ENCODE measurements at regions not wholly inside any gene's neighbourhood (a gene's known extent, or its start where the extent isn't known, plus 50 kb on each side); places are given as distances from the start of the nearest gene placed in this dataset.

DNA sequence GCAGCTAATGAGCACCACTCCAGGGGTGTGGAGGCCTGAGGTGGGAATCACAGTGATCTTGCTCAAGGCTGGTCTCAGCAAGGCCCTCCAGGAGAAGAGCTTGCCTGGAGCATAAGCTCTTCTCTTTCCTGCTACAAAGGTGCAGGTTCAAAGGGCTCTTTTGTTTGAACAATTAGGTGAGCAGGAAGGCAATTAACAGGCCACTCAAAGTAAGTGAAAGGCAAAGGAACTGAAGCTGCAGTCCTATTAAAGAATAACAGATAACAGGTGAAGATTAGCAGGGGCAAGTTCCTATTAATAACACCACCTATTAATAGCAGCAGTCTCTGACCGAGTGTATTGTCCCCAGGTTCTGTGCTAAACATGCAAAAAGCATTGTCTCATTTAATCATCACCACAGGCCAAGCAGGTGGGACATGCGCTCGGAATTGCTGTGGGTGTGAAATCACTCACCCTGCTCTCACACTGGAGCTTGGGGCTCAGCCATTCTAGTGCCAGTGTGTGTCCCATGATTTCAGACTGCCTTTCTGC lies 113.8 kb downstream of the RHOU start (continued):
- TF ChIP-seq, protein P1, sequence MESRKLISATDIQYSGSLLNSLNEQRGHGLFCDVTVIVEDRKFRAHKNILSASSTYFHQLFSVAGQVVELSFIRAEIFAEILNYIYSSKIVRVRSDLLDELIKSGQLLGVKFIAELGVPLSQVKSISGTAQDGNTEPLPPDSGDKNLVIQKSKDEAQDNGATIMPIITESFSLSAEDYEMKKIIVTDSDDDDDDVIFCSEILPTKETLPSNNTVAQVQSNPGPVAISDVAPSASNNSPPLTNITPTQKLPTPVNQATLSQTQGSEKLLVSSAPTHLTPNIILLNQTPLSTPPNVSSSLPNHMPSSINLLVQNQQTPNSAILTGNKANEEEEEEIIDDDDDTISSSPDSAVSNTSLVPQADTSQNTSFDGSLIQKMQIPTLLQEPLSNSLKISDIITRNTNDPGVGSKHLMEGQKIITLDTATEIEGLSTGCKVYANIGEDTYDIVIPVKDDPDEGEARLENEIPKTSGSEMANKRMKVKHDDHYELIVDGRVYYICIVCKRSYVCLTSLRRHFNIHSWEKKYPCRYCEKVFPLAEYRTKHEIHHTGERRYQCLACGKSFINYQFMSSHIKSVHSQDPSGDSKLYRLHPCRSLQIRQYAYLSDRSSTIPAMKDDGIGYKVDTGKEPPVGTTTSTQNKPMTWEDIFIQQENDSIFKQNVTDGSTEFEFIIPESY (IDR thresholded peaks at IDR 0.05), result no peak
- TF ChIP-seq HNF4G (IDR thresholded peaks at IDR 0.05), result no peak

DNA sequence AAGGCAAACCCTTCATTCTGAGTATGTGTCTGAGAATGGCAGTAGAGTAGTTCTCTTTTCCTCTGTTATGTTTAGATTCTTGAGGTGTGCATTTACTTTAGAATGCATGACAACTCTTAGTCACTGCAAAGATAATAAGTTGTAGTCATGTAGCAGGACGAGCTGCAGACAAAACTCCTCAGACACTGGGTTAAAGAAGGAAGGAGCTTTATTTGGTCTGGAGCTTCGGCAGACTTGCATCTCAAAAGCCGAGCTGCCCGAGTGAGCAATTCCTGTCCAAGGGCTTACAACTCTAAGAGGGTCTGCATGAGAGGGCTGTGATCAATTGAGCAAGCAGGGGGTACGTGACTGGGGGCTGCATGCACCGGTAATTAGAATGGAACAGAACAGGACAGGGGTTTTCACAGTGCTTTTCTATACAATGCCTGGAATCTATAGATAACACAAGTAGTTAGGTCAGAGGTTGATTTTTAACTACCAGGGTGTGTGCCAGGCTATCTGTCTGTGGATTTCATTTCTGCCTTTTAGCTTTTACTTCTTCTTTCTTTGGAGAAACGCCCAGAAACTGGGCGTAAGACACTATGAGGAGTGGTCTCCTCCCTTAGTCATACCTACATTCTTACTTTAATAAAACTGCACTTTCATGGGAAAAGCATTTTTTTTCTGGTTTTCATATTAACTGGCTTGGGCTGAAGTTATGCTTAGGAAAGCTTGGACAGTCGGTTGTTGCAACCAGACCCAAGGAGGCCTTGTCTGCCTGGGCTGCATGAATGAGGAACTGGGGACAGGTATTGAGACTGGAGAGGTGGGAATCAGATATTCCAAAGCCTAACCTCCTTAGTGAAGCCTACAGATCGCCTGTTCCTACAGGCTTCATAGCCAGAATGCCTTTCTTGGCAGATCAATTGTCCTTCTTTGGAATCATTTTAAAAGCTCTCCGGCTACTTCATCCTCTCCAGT lies 115.1 kb downstream of the RHOU start:
- no peak overlapping the region for H3K4me3 ChIP-seq (ENCODE audit: low read depth in 1 of 3, low read length in 3 of 3)
- peaks cover 3 to 10% (median 6%) of the 10 kb centered on the region in 4 donors for H3K4me1 ChIP-seq (ENCODE audit: control insufficient read depth in 4 of 4, insufficient read depth in 4 of 4, low read length in 3 of 4)
- DNase-seq (ENCODE audit: low spot score), result no peak
- H3K27me3 ChIP-seq (ENCODE audit: control insufficient read depth in 4 of 4, insufficient read depth in 4 of 4, low read length in 3 of 4), result no peaks in the 10 kb centered on the region
- no peaks in the 10 kb centered on the region for H3K9me3 ChIP-seq (ENCODE audit: control insufficient read depth in 4 of 4, low read length in 3 of 4)
- TF ChIP-seq TAF1 (conservative IDR thresholded peaks at IDR 0.05) (no peak), FOXA2 (IDR thresholded peaks at IDR 0.05) (no peak), FOXA1 (IDR thresholded peaks at IDR 0.05) (no peak), HNF4A (conservative IDR thresholded peaks at IDR 0.05) (no peak), GABPA (IDR thresholded peaks at IDR 0.05 in 1 of 2, conservative IDR thresholded peaks at IDR 0.05 in 1 of 2) (no peak), RXRA (IDR thresholded peaks at IDR 0.05) (no peak), JUND (IDR thresholded peaks at IDR 0.05) (no peak), EGR1 (IDR thresholded peaks at IDR 0.05; ENCODE audit: low read depth in 2 of 2) (no peak), YY1 (IDR thresholded peaks at IDR 0.05) (no peak), NR2F2 (IDR thresholded peaks at IDR 0.05) (no peak), SP1 (IDR thresholded peaks at IDR 0.05) (no peak), HNF4G (IDR thresholded peaks at IDR 0.05) (no peak), RAD21 (IDR thresholded peaks at IDR 0.05) (no peak)
- TF ChIP-seq, protein P2, sequence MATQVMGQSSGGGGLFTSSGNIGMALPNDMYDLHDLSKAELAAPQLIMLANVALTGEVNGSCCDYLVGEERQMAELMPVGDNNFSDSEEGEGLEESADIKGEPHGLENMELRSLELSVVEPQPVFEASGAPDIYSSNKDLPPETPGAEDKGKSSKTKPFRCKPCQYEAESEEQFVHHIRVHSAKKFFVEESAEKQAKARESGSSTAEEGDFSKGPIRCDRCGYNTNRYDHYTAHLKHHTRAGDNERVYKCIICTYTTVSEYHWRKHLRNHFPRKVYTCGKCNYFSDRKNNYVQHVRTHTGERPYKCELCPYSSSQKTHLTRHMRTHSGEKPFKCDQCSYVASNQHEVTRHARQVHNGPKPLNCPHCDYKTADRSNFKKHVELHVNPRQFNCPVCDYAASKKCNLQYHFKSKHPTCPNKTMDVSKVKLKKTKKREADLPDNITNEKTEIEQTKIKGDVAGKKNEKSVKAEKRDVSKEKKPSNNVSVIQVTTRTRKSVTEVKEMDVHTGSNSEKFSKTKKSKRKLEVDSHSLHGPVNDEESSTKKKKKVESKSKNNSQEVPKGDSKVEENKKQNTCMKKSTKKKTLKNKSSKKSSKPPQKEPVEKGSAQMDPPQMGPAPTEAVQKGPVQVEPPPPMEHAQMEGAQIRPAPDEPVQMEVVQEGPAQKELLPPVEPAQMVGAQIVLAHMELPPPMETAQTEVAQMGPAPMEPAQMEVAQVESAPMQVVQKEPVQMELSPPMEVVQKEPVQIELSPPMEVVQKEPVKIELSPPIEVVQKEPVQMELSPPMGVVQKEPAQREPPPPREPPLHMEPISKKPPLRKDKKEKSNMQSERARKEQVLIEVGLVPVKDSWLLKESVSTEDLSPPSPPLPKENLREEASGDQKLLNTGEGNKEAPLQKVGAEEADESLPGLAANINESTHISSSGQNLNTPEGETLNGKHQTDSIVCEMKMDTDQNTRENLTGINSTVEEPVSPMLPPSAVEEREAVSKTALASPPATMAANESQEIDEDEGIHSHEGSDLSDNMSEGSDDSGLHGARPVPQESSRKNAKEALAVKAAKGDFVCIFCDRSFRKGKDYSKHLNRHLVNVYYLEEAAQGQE (IDR thresholded peaks at IDR 0.05), result no peak
- TF ChIP-seq, protein P1 (IDR thresholded peaks at IDR 0.05), result no peak
- TF ChIP-seq, protein P3, sequence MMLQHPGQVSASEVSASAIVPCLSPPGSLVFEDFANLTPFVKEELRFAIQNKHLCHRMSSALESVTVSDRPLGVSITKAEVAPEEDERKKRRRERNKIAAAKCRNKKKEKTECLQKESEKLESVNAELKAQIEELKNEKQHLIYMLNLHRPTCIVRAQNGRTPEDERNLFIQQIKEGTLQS (IDR thresholded peaks at IDR 0.05), result no peak
- TF ChIP-seq, protein P4, sequence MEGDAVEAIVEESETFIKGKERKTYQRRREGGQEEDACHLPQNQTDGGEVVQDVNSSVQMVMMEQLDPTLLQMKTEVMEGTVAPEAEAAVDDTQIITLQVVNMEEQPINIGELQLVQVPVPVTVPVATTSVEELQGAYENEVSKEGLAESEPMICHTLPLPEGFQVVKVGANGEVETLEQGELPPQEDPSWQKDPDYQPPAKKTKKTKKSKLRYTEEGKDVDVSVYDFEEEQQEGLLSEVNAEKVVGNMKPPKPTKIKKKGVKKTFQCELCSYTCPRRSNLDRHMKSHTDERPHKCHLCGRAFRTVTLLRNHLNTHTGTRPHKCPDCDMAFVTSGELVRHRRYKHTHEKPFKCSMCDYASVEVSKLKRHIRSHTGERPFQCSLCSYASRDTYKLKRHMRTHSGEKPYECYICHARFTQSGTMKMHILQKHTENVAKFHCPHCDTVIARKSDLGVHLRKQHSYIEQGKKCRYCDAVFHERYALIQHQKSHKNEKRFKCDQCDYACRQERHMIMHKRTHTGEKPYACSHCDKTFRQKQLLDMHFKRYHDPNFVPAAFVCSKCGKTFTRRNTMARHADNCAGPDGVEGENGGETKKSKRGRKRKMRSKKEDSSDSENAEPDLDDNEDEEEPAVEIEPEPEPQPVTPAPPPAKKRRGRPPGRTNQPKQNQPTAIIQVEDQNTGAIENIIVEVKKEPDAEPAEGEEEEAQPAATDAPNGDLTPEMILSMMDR (IDR thresholded peaks at IDR 0.05; ENCODE audit: low read depth, low read length, missing input control), result no peak
- TF ChIP-seq, protein P5, sequence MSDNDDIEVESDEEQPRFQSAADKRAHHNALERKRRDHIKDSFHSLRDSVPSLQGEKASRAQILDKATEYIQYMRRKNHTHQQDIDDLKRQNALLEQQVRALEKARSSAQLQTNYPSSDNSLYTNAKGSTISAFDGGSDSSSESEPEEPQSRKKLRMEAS (IDR thresholded peaks at IDR 0.05), result no peak
- 85% methylated on average over 11 of the region's 11 CpGs for WGBS
- no peak overlapping the region for H3K9ac ChIP-seq (ENCODE audit: low read depth in 1 of 2, low read length in 2 of 2)
- H3K27ac ChIP-seq (ENCODE audit: low read depth in 1 of 2, low read length in 2 of 2), result no peak overlapping the region
- H3K36me3 ChIP-seq (ENCODE audit: control insufficient read depth in 4 of 4, insufficient read depth in 3 of 4, low read depth in 1 of 4, low read length in 3 of 4), result no peaks in the 10 kb centered on the region

All from liver (tissue), 8 donors.